ENCODE measurements at regions not wholly inside any gene's neighbourhood (a gene's known extent, or its start where the extent isn't known, plus 50 kb on each side); places are given as distances from the start of the nearest gene placed in this dataset.
A peak's percentile ranks its signal among the peaks of the same experiment; 100 is the strongest.

DNA sequence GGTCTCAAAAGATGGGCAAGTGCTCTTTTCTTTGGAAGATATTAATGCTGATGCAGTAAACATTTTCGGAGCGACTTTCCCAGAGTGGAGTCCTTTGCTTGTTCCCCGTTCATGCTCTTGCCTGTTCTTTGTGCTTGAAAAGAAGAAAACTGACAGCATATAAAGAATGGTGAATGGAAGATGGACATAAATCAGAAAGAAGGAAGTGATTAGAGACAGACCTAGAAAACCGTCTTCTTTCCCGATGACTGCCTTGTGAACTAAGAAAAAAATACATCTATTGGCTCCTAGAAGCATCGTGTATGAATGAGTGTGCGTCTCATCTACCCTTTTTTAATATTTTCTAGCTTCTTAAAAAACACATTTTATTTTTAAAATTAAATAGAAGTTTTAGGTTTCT, 740.1 kb upstream of the FANCL start:
- H3K4me1 ChIP-seq: no peaks in the 10 kb centered on the region
- H3K27ac ChIP-seq: no peak overlapping the region
- no peak for TF ChIP-seq Cebpa-rat (IDR thresholded peaks at IDR 0.05)
- H3K9me3 ChIP-seq: no peaks in the 10 kb centered on the region
- H3K4me2 ChIP-seq: no peak overlapping the region
- no peaks in the 10 kb centered on the region for H4K20me1 ChIP-seq
- H3K4me3 ChIP-seq: no peak overlapping the region
- no peaks in the 10 kb centered on the region for H3K27me3 ChIP-seq
- no peak overlapping the region for H3K9ac ChIP-seq
- no peaks in the 10 kb centered on the region for H3K36me3 ChIP-seq

GRCh38 chr2:58976375-58977071, 735.4 kb upstream of the FANCL start:
- Histone ChIP-seq H3K27ac (no peak overlapping the region), H4K20me1 (no peaks in the 10 kb centered on the region), H3K4me1 (no peaks in the 10 kb centered on the region), H3K9ac (no peak overlapping the region), H3K36me3 (no peaks in the 10 kb centered on the region), H3K4me2 (no peak overlapping the region), H3K9me3 (no peaks in the 10 kb centered on the region), H3K27me3 (no peaks in the 10 kb centered on the region), H3K4me3 (no peak overlapping the region)
- TF ChIP-seq Cebpa-rat (IDR thresholded peaks at IDR 0.05): no peak

DNA sequence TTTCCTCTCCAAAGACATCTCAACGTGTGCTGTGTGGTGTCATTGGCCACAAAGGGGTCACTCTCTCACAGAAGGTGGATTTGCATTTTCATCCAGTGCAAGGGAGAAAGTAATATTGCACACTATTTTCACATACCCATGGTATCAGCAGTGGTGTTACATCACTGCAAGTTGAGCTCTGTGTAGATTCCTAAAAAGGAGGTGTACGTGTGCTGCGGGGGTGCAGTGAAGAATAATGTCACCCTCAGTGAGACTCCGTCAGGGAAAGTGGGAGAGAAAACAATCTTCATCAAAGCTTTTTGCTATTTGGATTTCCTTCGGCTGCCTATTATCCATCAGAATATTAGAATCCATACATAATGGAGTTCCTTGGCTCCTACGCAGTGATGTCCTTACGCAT, 733.8 kb upstream of the FANCL start:
- Histone ChIP-seq H4K20me1 (no peaks in the 10 kb centered on the region), H3K36me3 (no peaks in the 10 kb centered on the region), H3K4me2 (no peak overlapping the region), H3K4me1 (no peaks in the 10 kb centered on the region), H3K9ac (no peak overlapping the region), H3K9me3 (no peaks in the 10 kb centered on the region), H3K4me3 (no peak overlapping the region), H3K27ac (no peak overlapping the region), H3K27me3 (no peaks in the 10 kb centered on the region)
- TF ChIP-seq Cebpa-rat (IDR thresholded peaks at IDR 0.05): no peak

DNA sequence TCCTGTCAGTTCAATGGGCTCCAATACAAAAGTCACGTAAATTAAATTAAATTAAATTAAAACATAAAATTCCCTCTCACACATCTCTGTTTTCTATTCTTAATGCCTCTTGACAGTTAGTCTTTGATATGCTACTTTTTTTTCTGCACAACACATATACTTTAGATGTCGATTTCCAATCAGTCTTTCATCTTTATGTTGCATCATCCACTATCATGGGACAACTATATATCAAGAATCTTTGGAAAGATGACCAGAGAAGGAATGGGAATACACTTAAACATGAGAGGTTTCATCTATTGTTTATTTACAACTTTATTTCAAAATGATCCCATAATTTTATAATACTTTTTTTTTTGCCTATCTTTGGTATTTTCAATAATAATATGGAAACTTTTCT, 733.3 kb upstream of the FANCL start:
- H3K9me3 ChIP-seq: no peaks in the 10 kb centered on the region
- H3K36me3 ChIP-seq: no peaks in the 10 kb centered on the region
- no peak overlapping the region for H3K9ac ChIP-seq
- H3K4me2 ChIP-seq: no peak overlapping the region
- no peaks in the 10 kb centered on the region for H3K27me3 ChIP-seq
- no peak overlapping the region for H3K27ac ChIP-seq
- TF ChIP-seq Cebpa-rat (IDR thresholded peaks at IDR 0.05): no peak
- H3K4me1 ChIP-seq: no peaks in the 10 kb centered on the region
- H4K20me1 ChIP-seq: no peaks in the 10 kb centered on the region
- H3K4me3 ChIP-seq: no peak overlapping the region

- H3K9ac ChIP-seq: no peak overlapping the region
Measured at GRCh38 chr2:58973811-58974281, 732.7 kb upstream of the FANCL start.

GRCh38 chr2:58972737-58973136, 731.6 kb upstream of the FANCL start:
- no peaks in the 10 kb centered on the region for H4K20me1 ChIP-seq
- H3K27ac ChIP-seq: no peak overlapping the region
- H3K4me3 ChIP-seq: no peak overlapping the region
- no peak overlapping the region for H3K9ac ChIP-seq
- H3K27me3 ChIP-seq: no peaks in the 10 kb centered on the region
- no peaks in the 10 kb centered on the region for H3K36me3 ChIP-seq
- H3K4me1 ChIP-seq: no peaks in the 10 kb centered on the region
- H3K9me3 ChIP-seq: no peaks in the 10 kb centered on the region
- 0 out of 2 replicates have a peak overlapping the region, but pooled peaks have one; percentile 10 for H3K4me2 ChIP-seq
- no peak for TF ChIP-seq Cebpa-rat (IDR thresholded peaks at IDR 0.05)

More at GRCh38 chr2:58973811-58974281, 732.7 kb upstream of the FANCL start:
- H3K4me2 ChIP-seq: no peak overlapping the region
- H3K36me3 ChIP-seq: no peaks in the 10 kb centered on the region
- H4K20me1 ChIP-seq: no peaks in the 10 kb centered on the region
- no peaks in the 10 kb centered on the region for H3K9me3 ChIP-seq
- H3K4me3 ChIP-seq: no peak overlapping the region
- TF ChIP-seq Cebpa-rat (IDR thresholded peaks at IDR 0.05): no peak
- H3K4me1 ChIP-seq: no peaks in the 10 kb centered on the region
- no peaks in the 10 kb centered on the region for H3K27me3 ChIP-seq
- no peak overlapping the region for H3K27ac ChIP-seq

DNA sequence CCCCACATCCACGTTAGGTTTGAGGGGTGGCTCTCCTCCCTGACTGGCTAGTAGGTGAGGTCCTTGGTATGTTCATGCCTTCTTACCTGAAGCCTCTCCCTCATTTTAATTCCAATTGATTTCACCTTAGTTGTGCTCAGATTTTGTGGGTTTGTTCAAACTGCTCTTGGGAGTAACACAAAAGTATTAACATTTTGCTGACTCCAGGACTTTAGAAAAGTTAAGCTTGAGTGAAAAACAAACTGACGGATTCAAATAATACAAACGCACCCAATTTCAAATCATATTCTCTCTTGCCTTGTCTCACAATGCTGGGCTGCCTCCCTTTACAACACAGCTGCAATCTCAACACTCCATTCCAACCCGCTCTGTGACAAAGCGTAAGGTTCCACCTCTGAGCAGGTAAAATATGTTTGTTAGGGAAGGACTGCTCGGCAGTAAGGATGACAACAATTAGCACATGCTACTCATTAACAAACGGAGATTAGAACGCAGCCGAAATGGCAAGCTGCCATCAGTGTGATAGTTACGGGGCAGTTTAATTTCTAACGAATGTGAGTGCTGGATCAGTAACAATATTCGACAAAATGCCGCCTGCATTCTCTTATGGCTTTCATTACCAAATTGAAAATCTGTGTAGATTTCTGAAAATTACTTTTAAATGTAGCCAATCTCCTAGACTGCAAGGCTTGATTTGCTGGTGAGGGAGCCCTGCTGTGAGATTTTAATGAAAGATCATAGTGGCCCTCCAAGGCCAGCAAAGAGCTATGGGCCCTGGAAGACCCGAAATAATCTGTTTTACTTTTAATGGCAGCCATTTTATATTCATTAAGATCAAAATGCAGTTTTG, 730.6 kb upstream of the FANCL start:
- Histone ChIP-seq H3K27me3 (no peaks in the 10 kb centered on the region), H4K20me1 (no peaks in the 10 kb centered on the region), H3K9ac (no peak overlapping the region), H3K27ac (no peak overlapping the region), H3K4me1 (no peaks in the 10 kb centered on the region), H3K4me2 (no peak overlapping the region), H3K9me3 (no peaks in the 10 kb centered on the region), H3K36me3 (no peaks in the 10 kb centered on the region), H3K4me3 (no peak overlapping the region)
- no peak for TF ChIP-seq Cebpa-rat (IDR thresholded peaks at IDR 0.05)

DNA sequence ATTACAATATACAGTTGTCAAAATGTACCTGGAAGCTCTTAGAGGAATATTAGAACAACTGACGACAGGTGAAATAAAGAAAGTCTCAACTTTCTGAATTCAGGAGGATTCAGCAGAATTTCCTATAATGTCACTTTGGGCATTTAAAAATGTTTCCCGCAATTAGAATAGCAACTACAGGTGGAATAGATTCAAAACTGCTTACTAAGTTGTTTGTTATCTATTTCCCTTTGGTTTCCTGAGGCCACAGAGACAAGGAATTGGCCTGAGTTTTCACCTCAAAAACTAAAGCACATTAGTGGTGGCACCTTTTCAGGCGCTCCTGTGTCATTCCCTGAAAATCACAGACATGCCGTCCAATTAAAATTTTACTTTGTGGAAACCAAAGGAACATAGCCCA, 729.2 kb upstream of the FANCL start:
- Histone ChIP-seq H3K27ac (no peak overlapping the region), H4K20me1 (no peaks in the 10 kb centered on the region), H3K27me3 (no peaks in the 10 kb centered on the region), H3K4me3 (no peak overlapping the region), H3K4me2 (no peak overlapping the region), H3K4me1 (no peaks in the 10 kb centered on the region), H3K36me3 (no peaks in the 10 kb centered on the region), H3K9me3 (no peaks in the 10 kb centered on the region), H3K9ac (no peak overlapping the region)
- TF ChIP-seq Cebpa-rat (IDR thresholded peaks at IDR 0.05): no peak

DNA sequence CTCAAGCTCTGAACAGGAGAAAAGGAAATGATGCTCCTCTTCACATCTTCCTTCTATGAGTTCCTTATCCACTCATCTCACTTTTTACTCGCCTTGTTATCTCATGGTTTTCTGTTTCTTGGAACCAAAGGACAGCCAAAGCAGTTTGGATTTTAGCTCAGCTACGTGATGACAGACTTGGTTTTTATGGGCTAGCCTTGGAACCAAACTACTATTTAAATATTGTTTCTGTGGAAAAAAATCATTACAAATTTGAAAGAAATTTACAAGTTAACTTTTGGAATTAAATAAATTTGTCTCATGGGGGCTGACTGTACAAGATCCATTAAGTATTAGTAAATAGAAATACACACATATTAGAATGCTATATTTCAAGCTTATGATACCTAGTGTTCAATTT, 727.8 kb upstream of the FANCL start:
- Histone ChIP-seq H4K20me1 (no peaks in the 10 kb centered on the region), H3K27me3 (no peaks in the 10 kb centered on the region), H3K4me3 (no peak overlapping the region), H3K9ac (no peak overlapping the region), H3K36me3 (no peaks in the 10 kb centered on the region), H3K9me3 (no peaks in the 10 kb centered on the region), H3K4me2 (no peak overlapping the region), H3K4me1 (no peaks in the 10 kb centered on the region), H3K27ac (no peak overlapping the region)
- no peak for TF ChIP-seq Cebpa-rat (IDR thresholded peaks at IDR 0.05)

DNA sequence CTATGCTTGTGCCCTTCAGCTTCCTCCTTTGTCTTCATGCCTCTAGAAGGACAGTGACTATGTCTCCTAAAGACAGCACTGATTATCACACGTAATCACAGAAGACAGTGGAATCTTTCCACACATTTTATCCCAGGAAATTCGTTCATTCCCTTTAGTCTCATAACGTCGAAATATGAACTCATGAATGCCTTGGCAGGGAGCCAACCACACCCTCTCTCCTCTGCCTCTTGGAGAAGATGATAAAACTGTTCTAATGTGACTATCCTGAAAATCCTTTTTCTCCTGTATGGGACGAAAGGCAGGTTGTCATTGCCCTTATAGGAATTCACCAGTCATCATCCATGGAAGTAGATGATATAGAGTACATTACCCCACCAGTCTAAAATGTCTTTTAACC, 726.6 kb upstream of the FANCL start:
- H3K27ac ChIP-seq: no peak overlapping the region
- no peaks in the 10 kb centered on the region for H3K4me1 ChIP-seq
- no peak overlapping the region for H3K4me3 ChIP-seq
- no peak for TF ChIP-seq Cebpa-rat (IDR thresholded peaks at IDR 0.05)
- H3K9ac ChIP-seq: no peak overlapping the region
- H4K20me1 ChIP-seq: no peaks in the 10 kb centered on the region
- H3K9me3 ChIP-seq: no peaks in the 10 kb centered on the region
- no peak overlapping the region for H3K4me2 ChIP-seq
- no peaks in the 10 kb centered on the region for H3K27me3 ChIP-seq
- no peaks in the 10 kb centered on the region for H3K36me3 ChIP-seq
